ENCODE measurements at regions not wholly inside any gene's neighbourhood (a gene's known extent, or its start where the extent isn't known, plus 50 kb on each side); places are given as distances from the start of the nearest gene placed in this dataset.

DNA sequence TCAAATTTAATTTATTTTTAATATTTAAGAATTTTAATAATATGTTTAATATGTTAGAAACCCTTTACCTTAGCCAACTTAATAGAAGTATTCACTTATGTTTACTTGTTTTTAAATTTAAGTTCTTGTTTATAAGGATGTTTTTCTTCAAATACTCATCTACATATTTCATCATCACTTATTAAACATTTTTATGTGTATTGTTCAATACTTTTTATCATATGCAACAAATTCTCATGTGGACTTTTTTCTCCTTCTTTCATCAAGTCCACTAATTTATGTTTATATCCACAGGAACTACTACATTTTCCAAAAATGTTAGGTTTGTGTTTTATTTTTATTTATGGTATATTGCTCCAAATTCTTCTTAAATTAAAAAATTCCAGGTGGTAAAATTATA lies 2113.1 kb upstream of the RAG2 start:
- TF ChIP-seq, protein P1, sequence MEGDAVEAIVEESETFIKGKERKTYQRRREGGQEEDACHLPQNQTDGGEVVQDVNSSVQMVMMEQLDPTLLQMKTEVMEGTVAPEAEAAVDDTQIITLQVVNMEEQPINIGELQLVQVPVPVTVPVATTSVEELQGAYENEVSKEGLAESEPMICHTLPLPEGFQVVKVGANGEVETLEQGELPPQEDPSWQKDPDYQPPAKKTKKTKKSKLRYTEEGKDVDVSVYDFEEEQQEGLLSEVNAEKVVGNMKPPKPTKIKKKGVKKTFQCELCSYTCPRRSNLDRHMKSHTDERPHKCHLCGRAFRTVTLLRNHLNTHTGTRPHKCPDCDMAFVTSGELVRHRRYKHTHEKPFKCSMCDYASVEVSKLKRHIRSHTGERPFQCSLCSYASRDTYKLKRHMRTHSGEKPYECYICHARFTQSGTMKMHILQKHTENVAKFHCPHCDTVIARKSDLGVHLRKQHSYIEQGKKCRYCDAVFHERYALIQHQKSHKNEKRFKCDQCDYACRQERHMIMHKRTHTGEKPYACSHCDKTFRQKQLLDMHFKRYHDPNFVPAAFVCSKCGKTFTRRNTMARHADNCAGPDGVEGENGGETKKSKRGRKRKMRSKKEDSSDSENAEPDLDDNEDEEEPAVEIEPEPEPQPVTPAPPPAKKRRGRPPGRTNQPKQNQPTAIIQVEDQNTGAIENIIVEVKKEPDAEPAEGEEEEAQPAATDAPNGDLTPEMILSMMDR (conservative IDR thresholded peaks at IDR 0.05): no peak
- Mint-ChIP-seq H3K36me3 (ENCODE audit: insufficient read depth in 1 of 3, low read depth in 3 of 3) (0 out of 7 replicates have a peak, but pooled peaks cover 0 to 5% (median 0%) of the 10 kb centered on the region in 3 experiments), H3K4me1 (no peaks in the 10 kb centered on the region), H3K27ac (no peak overlapping the region), H3K4me3 (no peak overlapping the region), H3K9me3 (peaks cover 5% of the 10 kb centered on the region in 2 experiments; a peak in 1 of 5 replicates), H3K27me3 (ENCODE audit: low read depth) (no peaks in the 10 kb centered on the region)
- Histone ChIP-seq H3K4me1 (ENCODE audit: insufficient read depth, low read length) (no peaks in the 10 kb centered on the region), H3T11ph (ENCODE audit: low read length) (no peak overlapping the region), H4K8ac (replicated peaks; ENCODE audit: insufficient read length, low read depth, low read length) (no peak overlapping the region), H3K14ac (ENCODE audit: insufficient read depth, low read length) (no peak overlapping the region), H3K4ac (ENCODE audit: low read depth, low read length) (no peak overlapping the region), H3K27me3 (ENCODE audit: insufficient read depth, low read length) (no peaks in the 10 kb centered on the region), H3K79me2 (ENCODE audit: insufficient read depth, low read length) (no peaks in the 10 kb centered on the region), H4K91ac (ENCODE audit: insufficient read length, low read depth, low read length) (no peak overlapping the region), H3K18ac (ENCODE audit: insufficient read length, low read depth, low read length) (no peak overlapping the region), H2BK20ac (ENCODE audit: low read depth, low read length, poor library complexity, severe bottlenecking) (no peak overlapping the region), H4K5ac (ENCODE audit: insufficient read length, low read depth, low read length) (no peak overlapping the region), H4K20me1 (ENCODE audit: control insufficient read depth, insufficient read depth, insufficient read length) (no peaks in the 10 kb centered on the region), H3K27ac (ENCODE audit: insufficient read length, low read depth, low read length) (no peak overlapping the region), H3K23me2 (ENCODE audit: insufficient read length, low read depth, low read length, poor library complexity, severe bottlenecking) (no peaks in the 10 kb centered on the region), H3K56ac (ENCODE audit: insufficient read length, low read depth, low read length) (no peak overlapping the region), H2BK5ac (ENCODE audit: insufficient read length, low read length) (no peak overlapping the region), H3K79me1 (ENCODE audit: insufficient read depth, low read depth, low read length, poor library complexity, severe bottlenecking) (no peaks in the 10 kb centered on the region), H3K9me3 (ENCODE audit: control insufficient read depth, low read depth, low read length) (no peaks in the 10 kb centered on the region), H2BK120ac (ENCODE audit: low read depth, low read length, poor library complexity, severe bottlenecking) (no peak overlapping the region), H3K4me2 (ENCODE audit: insufficient read depth, insufficient read length, low read length) (no peak overlapping the region), H3K23ac (ENCODE audit: insufficient read length, low read depth, low read length) (no peak overlapping the region), H2BK12ac (ENCODE audit: insufficient read length, low read depth, low read length) (no peak overlapping the region), H3K9ac (ENCODE audit: extremely low read depth, insufficient read length, low read length) (no peak overlapping the region), H2BK15ac (ENCODE audit: low read depth, low read length) (no peak overlapping the region), H2AK5ac (ENCODE audit: insufficient read length, low read length) (no peak overlapping the region), H2AFZ (ENCODE audit: low read length) (no peak overlapping the region)
- DNase-seq: no peak
